H7 (cell line): ENCODE measurements at regions not wholly inside any gene's neighbourhood (a gene's known extent, or its start where the extent isn't known, plus 50 kb on each side); places are given as distances from the start of the nearest gene placed in this dataset.
"Not testable (repeated sequence)": the region's sequence is repeated elsewhere in the genome, so short reads cannot be mapped to it uniquely, and the experiment has no call there.

Experiments used
- DNase-seq: peaks from one replicate; pipeline ENCODE4 v3.0.0; 2012
- H3K27me3 ChIP-seq: 2 replicates; pipeline ENCODE4 v1.6.0; 2011; ENCODE audit warnings: mild to moderate bottlenecking, low read length; ENCODE audit not compliant: control insufficient read depth, insufficient read depth
- H3K36me3 ChIP-seq: replicated peaks from 2 replicates; pipeline ENCODE4 v1.5.1; 2011; ENCODE audit warnings: low read length; ENCODE audit not compliant: control insufficient read depth, insufficient read depth
- H3K4me3 ChIP-seq: 2 replicates; pipeline ENCODE4 v1.5.1; 2011; ENCODE audit warnings: low read depth, mild to moderate bottlenecking, control low read depth, low read length, moderate library complexity; ENCODE audit not compliant: insufficient read depth

DNA sequence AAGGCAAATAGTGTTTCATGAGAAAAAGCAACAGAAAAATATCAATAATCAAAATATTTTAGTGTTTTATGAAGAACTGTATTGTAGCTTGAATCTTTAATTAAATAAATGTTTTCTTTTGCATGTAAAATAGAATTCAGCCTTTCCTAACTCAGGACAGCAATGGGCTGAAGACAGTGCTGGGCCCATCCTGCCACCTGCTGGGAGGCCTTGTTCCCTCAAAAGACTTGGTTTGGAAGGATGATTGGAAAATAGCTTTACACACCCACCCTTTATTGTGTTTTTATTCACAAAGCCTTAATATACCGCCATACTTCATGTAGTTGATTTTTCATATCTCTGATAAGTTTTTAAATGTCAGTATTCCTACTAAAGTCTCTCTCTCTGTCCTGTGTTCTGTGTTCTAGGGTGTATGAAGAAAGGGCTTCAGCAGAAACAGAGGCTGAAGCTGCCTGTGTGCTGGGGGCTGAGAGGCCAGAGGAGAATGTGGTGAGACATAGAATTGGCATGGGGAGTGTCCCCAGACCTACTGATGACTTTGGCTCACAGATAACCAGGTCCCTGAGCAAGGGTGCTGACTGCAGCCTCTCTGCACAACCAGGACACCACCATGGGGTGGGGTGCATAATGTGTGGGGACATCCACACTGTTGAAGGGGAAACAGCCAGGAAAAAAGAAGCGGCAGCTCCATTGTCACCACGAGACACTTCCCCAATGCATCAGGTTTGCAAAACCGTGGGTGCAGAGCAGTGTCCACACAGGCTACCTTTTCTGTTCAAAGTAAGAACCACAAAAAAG, 286.0 kb upstream of the WSB1 start:
- not testable (repeated sequence) for H3K27me3 ChIP-seq, H3K36me3 ChIP-seq, H3K4me3 ChIP-seq, DNase-seq

DNA sequence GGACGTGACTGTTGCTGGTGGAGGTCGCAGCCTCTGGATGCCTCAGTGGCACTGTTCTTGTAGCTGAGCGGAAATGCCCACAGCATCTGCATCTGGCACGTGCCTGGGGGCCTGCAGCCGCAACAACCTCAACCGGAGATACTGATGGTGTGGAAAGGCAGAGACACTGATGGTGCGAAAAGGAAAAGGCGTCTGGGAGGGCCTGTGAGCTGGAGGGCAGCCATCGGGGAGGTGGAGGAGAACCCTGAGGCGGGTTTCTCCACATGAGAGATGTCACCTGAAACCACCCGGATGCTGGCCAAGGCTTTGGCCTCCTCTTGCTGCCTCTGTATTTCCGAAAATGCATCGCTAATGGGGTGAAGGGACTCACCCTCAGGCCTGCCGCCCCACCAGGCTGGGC, 284.8 kb upstream of the WSB1 start:
- no peaks in the 10 kb centered on the region for H3K36me3 ChIP-seq
- H3K27me3 ChIP-seq = no peaks in the 10 kb centered on the region

DNA sequence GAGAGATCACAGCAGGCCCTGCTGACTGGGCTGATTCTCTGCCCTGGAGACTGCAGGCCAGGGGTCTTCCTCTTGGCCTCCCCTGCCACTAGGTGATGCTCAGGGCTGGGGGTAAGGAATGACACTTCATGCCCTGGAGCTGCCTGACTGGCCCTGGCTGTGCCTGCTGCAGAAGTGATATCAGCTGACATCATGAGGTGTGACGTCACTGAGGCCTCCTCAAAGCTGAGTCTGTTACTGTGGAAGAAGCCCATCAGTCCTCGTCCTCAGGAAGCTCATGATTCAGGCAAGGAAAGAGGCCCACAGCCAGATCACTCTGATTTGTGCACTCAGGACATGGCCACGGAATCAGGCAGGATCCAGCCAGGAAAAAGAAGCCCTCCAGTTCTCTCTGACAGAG, 283.8 kb upstream of the WSB1 start:
- H3K36me3 ChIP-seq, H3K4me3 ChIP-seq, DNase-seq, H3K27me3 ChIP-seq: not testable (repeated sequence)

More for the DNA sequence above, 284.8 kb upstream of the WSB1 start:
- no peak overlapping the region for H3K4me3 ChIP-seq
- DNase-seq = no peak

DNA sequence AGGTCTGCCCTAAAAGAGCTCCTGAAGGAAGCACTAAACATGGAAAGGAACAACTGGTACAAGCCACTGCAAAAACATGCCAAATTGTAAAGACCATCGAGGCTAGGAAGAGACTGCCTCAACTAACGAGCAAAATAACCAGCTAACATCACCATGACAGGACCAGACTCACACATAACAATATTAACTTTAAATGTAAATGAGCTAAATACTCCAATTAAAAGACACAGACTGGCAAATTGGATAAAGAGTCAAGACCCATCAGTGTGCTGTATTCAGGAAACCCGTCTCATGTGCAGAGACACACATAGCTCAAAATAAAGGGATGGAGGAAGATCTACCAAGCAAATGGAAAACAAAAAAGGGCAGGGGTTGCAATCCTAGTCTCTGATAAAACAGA, 263.4 kb upstream of the WSB1 start:
- not testable (repeated sequence) for H3K4me3 ChIP-seq, DNase-seq, H3K27me3 ChIP-seq

DNA sequence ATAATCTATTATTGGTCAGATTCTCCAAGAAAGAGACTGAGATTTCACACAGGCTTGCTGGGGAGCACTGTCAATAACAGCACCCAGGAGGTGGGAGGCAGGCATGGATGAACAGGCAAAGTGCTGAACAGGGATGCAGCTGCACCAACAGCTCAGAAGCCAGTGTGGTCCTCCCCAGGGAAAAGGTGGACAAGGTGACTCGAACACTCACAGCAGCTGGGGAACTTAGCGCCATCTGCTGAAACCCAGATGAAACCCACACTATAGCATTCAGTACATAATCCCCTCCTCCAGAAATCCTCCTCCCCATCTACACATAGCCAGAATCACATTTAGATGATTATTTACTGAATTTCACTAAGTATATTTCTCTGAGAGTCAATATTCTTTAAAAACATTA, 255.2 kb upstream of the WSB1 start:
- Histone ChIP-seq H3K27me3 (no peaks in the 10 kb centered on the region), H3K4me3 (no peak overlapping the region), H3K36me3 (no peaks in the 10 kb centered on the region)
- peak; percentile 7 for DNase-seq

More for the DNA sequence above, 263.4 kb upstream of the WSB1 start:
- H3K36me3 ChIP-seq = not testable (repeated sequence)

DNA sequence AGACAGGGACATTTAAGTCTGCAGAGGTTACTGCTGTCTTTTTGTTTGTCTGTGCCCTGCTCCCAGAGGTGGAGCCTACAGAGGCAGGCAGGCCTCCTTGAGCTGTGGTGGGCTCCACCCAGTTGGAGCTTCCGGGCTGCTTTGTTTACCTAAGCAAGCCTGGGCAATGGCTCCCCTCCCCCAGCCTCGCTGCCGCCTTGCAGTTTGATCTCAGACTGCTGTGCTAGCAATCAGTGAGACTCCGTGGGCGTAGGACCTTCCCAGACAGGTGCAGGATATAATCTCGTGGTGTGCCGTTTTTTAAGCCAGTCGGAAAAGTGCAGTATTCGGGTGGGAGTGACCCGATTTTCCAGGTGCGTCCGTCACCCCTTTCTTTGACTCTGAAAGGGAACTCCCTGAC, 248.9 kb upstream of the WSB1 start:
- H3K4me3 ChIP-seq, H3K36me3 ChIP-seq, DNase-seq, H3K27me3 ChIP-seq: not testable (repeated sequence)

DNA sequence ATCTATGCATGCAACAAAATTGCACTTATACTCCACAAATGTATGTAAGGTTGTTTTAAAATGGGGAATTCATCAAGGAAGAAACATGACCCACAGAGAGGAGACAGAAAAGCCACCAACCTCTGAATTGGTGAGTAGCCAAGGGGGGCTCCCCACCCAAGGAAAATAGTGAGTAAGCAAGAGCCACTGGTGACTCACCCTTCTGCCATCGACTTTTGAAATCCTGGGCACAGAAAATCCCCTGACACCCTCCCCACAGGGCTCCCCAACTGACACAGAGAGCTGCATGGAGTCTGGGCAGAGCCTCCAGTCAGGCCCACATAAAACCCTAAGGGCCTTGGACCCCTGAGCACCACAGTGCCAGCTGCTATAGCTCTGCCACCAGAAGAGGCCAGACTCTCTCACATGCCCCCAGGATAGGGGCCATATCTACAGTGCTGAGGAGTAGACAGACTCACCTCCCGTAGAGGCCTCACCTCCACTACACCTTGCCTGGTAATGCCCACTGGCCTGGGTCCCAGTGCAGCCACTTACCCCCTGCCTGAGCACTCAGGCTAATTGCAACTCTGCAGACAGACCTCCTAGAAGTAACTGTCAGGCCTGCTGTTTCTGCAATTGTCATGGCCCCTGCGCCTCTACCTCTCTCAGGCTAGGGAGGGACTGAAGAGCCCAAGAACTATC, 244.7 kb upstream of the WSB1 start:
- Histone ChIP-seq H3K36me3 (no peaks in the 10 kb centered on the region), H3K4me3 (no peak overlapping the region), H3K27me3 (no peaks in the 10 kb centered on the region)
- DNase-seq = no peak

DNA sequence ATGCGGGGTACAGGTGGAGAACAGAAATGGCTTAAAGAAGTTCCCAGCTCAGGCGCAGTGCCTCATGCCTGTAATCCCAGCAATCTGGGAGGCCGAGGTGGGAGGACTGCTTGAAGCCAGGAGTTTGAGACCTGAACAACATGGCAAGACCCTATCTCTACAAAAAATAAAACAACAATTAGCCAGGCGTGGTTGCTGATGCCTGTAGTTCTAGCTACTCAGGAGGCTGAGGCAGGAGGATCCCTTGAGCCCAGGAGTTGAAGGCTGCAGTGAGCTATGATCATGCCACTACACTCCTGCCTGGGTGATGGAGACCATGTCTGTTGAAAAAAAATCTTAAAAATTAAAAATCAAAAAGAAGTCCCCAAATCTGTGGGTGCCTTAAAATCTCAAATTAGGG, 228.3 kb upstream of the WSB1 start:
- H3K27me3 ChIP-seq = no peaks in the 10 kb centered on the region
- H3K4me3 ChIP-seq = no peak overlapping the region
- DNase-seq = no peak
- no peaks in the 10 kb centered on the region for H3K36me3 ChIP-seq

DNA sequence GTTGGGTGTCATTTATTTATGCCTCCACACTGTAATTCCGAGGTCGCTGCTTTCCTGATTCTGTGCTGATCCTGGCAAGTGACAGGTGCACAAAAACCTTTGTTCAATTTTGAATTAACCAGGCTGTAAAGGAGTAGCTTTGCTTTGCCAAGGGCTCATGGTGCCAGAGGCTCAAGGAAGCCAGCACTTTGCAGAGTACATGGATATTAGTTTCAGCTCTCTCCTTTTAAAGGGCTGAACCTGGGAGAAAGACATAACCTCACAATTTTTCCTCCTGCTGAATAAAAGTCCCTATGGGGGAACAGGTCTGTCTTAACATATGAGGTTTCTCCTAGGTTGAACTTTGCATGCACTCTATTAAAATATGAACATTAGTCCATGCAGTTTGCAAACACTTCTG, 227.6 kb upstream of the WSB1 start:
- Histone ChIP-seq H3K27me3 (no peaks in the 10 kb centered on the region), H3K4me3 (no peak overlapping the region), H3K36me3 (no peaks in the 10 kb centered on the region)
- DNase-seq = no peak

DNA sequence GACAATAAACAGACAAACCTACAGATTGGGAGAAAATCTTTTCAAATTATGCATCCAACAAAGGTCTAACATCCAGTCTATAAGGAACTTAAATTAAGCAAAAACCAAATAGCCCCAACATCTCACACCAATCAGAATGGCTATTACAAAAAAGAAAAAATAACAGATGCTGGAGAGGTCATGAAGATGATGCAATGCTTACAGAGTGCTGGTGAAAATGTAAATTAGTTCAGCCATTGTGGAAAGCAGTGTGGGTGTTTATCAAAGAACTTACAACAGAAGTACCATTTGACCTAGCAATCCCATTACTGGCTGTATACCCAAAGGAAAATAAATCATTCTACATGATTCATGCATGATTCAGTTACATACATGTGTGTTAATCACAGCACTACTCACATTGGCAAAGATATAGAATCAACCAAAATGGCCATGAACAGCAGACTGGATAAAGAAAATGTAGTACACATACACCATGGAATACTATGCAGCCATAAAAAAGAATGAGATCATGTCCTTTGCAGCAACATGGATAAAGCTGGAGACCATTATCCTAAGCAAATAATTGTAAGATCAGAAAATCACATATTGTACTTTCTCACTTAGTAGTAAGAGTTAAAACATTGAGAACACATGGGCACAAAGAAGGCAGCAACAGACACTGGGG, 223.9 kb upstream of the WSB1 start:
- no peak for DNase-seq
- Histone ChIP-seq H3K27me3 (no peaks in the 10 kb centered on the region), H3K36me3 (no peaks in the 10 kb centered on the region), H3K4me3 (no peak overlapping the region)

DNA sequence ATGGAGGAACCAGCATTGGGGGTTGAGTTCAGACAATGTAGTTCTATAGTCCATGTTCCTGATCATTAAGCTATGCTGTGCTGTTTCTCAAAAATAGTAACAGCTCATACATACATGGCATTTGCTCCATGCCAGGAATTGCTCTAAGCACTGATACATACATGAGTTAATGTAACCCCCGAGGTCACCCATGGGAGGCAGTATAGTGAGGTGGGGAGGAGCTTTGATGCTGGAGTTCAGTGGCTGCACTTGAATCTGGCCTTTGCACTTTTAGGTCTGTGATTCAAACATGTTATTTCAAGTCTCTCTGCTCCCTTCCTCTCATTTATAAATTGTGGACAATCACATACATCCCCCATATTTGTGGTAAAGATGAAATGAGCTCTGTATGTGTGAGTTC, 223.1 kb upstream of the WSB1 start:
- Histone ChIP-seq H3K36me3 (no peaks in the 10 kb centered on the region), H3K4me3 (no peak overlapping the region), H3K27me3 (no peaks in the 10 kb centered on the region)
- DNase-seq = no peak

DNA sequence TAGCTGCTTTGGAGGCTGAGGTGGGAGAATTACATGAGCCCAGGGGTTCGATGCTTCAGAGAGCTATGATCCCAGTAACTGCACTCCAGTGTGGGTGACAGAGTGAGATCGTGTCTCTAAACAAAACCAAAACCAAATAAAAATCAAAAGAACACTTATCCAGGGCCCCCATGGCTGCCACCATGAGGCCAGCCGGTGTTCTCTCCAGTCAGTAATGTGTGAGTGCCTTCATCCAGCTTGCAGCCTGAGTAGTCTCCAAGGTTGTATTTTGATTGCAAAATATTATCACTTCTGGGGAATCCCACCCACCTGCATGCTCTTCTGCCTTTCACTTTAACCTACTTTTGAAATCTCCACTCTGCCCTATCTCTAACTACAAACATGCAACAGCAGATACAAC, 221.0 kb upstream of the WSB1 start:
- Histone ChIP-seq H3K4me3 (no peak overlapping the region), H3K36me3 (no peaks in the 10 kb centered on the region), H3K27me3 (no peaks in the 10 kb centered on the region)
- no peak for DNase-seq

DNA sequence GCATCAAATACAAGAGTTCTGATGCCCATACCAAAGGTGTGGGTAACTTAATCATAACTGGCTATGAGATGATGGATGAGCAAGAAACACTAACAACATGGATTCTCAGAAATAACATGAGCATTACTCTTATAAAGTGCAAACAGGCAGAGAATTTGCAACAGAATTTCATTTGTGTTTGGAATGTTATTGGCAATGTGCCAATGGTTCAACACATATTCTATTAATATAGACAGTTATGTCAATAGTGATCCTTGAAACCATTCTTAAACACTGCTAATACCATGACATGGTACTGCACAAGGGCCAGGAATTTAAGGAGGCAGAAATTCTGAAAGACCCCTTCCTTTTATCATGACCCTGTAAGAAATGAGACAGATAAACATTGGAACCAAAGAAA, 217.1 kb upstream of the WSB1 start:
- no peak for DNase-seq
- no peak overlapping the region for H3K4me3 ChIP-seq
- no peaks in the 10 kb centered on the region for H3K27me3 ChIP-seq
- H3K36me3 ChIP-seq = no peaks in the 10 kb centered on the region

DNA sequence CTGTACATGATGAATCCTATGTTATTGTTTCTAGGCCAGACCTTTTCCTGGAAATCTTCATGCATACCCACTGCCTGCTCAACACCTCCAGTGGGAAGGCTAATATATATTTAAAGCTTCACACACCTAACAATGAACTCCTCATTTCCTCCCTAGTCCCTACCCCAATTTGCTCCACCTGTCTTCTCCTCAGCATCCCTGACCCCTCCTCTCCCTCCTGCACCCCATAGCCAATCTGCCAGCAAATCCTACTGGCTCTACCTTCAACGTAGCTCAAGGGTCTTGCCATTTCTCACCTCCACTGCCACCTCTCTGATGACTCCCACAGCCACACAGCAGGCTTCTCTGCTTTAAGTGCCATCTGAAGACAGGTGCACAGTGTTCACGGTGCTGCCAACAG, 215.6 kb upstream of the WSB1 start:
- no peak for DNase-seq
- H3K36me3 ChIP-seq = no peaks in the 10 kb centered on the region
- no peak overlapping the region for H3K4me3 ChIP-seq
- no peaks in the 10 kb centered on the region for H3K27me3 ChIP-seq

DNA sequence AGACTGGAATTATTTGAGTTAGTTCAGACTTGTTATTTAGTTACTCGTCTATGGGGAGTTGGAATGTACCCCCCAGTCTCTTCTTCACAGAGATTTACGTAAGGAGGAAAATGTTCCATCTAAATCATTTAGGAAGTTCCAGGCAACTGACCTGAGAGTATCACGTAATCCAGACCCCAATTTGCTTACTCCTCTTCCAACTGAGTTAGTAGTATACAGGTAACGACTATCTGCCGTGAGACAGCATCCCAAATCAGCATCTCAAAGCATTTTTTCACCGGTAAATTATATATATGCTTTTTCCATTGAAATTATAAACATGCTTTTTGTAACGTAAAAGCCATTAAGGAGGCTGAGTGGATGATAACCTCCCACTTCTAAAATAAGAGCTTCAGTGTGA, 214.3 kb upstream of the WSB1 start:
- no peaks in the 10 kb centered on the region for H3K36me3 ChIP-seq
- no peak overlapping the region for H3K4me3 ChIP-seq
- no peak for DNase-seq
- H3K27me3 ChIP-seq = no peaks in the 10 kb centered on the region
